B cell (primary cell): ENCODE measurements at regions not wholly inside any gene's neighbourhood (a gene's known extent, or its start where the extent isn't known, plus 50 kb on each side); places are given as distances from the start of the nearest gene placed in this dataset.

Experiments used
- ATAC-seq: fragments of 200-7000 bp; cut with Tn5 transposase; one replicate; pipeline ENCODE4 v1.10.0; 2021; ENCODE audit warnings: low read depth, mild to moderate bottlenecking, moderate number of reproducible peaks, moderate library complexity
- CTCF ChIA-PET: fragments of 350-600 bp; sonication (Branson Sonifier 250); formaldehyde crosslinking; loops from one replicate; lab custom pipeline; 2021; ENCODE audit warnings: antibody characterized with exemption, inconsistent platforms; lab: Charles Lee
- POLR2A ChIA-PET: fragments of 350-600 bp; sonication (Branson Sonifier 250); formaldehyde crosslinking; loops from one replicate; lab custom pipeline; 2021; ENCODE audit warnings: antibody characterized with exemption; lab: Charles Lee
- DNase-seq: peaks from one replicate; pipeline ENCODE4 v3.0.0; 2013
- H2AFZ ChIP-seq: 2 replicates; pipeline ENCODE4 v1.6.1; 2012; ENCODE audit warnings: mild to moderate bottlenecking, low read depth, low read length; ENCODE audit not compliant: insufficient read depth, poor library complexity, severe bottlenecking
- H3K27ac ChIP-seq, 2 donors: 1 replicate in 1 of 2; 2 replicates in 1 of 2; pipeline ENCODE4 v1.5.1; 2012 to 2013; ENCODE audit warnings: low read length in 2 of 2, mild to moderate bottlenecking in 2 of 2, moderate library complexity in 1 of 2
- H3K27me3 ChIP-seq, 4 experiments: fragments of 200-600 bp in 1 of 4; sonication (generic) in 1 of 4; replicated peaks in 1 of 4; 1 replicate in 2 of 4; 2 replicates in 2 of 4; pipeline versions ENCODE4 v1.6.1 to v1.7.0; 2013 to 2016; ENCODE audit warnings: low read length in 3 of 4, mild to moderate bottlenecking in 2 of 4, mixed read lengths in 1 of 4, moderate library complexity in 1 of 4; ENCODE audit not compliant: insufficient read depth in 4 of 4, control insufficient read depth in 3 of 4; ENCODE audit errors: control extremely low read depth in 1 of 4
- H3K36me3 ChIP-seq, 2 experiments: replicated peaks in 1 of 2; 1 replicate in 1 of 2; 2 replicates in 1 of 2; pipeline versions ENCODE4 v1.6.1 to v1.7.1; 2013; ENCODE audit warnings: low read length in 1 of 2; ENCODE audit not compliant: insufficient read depth in 2 of 2, control insufficient read depth in 1 of 2; ENCODE audit errors: control extremely low read depth in 1 of 2, extremely low read depth in 1 of 2
- H3K4me1 ChIP-seq, 2 donors: fragments of 200-600 bp in 1 of 2; sonication (generic) in 1 of 2; 1 replicate in 1 of 2; 2 replicates in 1 of 2; pipeline versions ENCODE4 v1.5.1 to v1.6.1; 2013 to 2017; ENCODE audit warnings: low read length in 2 of 2; ENCODE audit not compliant: control insufficient read depth in 2 of 2, insufficient read depth in 2 of 2
- H3K4me2 ChIP-seq: replicated peaks from 2 replicates; pipeline ENCODE3; 2012; ENCODE audit warnings: mild to moderate bottlenecking, low read depth, low read length; ENCODE audit not compliant: poor library complexity, severe bottlenecking
- H3K4me3 ChIP-seq, 5 experiments: fragments of 200-600 bp in 1 of 5; sonication (generic) in 1 of 5; 1 replicate in 3 of 5; 2 replicates in 2 of 5; pipeline versions ENCODE4 v1.5.1 to v1.7.0; 2011 to 2016; ENCODE audit warnings: low read length in 4 of 5, mild to moderate bottlenecking in 4 of 5, low read depth in 2 of 5, control low read depth in 1 of 5, moderate library complexity in 1 of 5; ENCODE audit not compliant: insufficient read depth in 1 of 5; ENCODE audit errors: control extremely low read depth in 1 of 5, extremely low read depth in 1 of 5
- H3K79me2 ChIP-seq: fragments of 200-600 bp; sonication (generic); one replicate; pipeline ENCODE4 v1.6.0; 2016; ENCODE audit warnings: low read length; ENCODE audit not compliant: control insufficient read depth, insufficient read depth
- H3K9ac ChIP-seq: fragments of 200-600 bp; sonication (generic); 2 replicates; pipeline ENCODE4 v1.6.1; 2017; ENCODE audit warnings: mild to moderate bottlenecking, low read length, moderate library complexity
- H3K9me3 ChIP-seq, 3 donors: one replicate each; pipeline versions ENCODE4 v1.6.1 to v1.7.1; 2013; ENCODE audit warnings: low read length in 2 of 3; ENCODE audit not compliant: control insufficient read depth in 2 of 3, insufficient read depth in 1 of 3; ENCODE audit errors: control extremely low read depth in 1 of 3
- H4K20me1 ChIP-seq: 2 replicates; pipeline ENCODE4 v1.6.0; 2012; ENCODE audit warnings: mild to moderate bottlenecking, low read length; ENCODE audit not compliant: insufficient read depth, control insufficient read depth, poor library complexity, severe bottlenecking
- H3K27ac Mint-ChIP-seq: one replicate; pipeline ENCODE4 v1.8.0; 2021; ENCODE audit warnings: mixed read lengths
- H3K27me3 Mint-ChIP-seq: one replicate; pipeline ENCODE4 v1.8.0; 2021; ENCODE audit warnings: mixed read lengths
- H3K4me1 Mint-ChIP-seq: one replicate; pipeline ENCODE4 v1.8.0; 2021; ENCODE audit warnings: mixed read lengths
- H3K4me3 Mint-ChIP-seq: one replicate; pipeline ENCODE4 v1.8.0; 2021; ENCODE audit warnings: mixed read lengths
- H3K9me3 Mint-ChIP-seq: one replicate; pipeline ENCODE4 v1.8.0; 2022; ENCODE audit warnings: mixed read lengths; ENCODE audit not compliant: insufficient read depth
- EZH2 ChIP-seq: IDR thresholded peaks from 2 replicates; pipeline ENCODE4 v1.6.1; 2012; ENCODE audit warnings: borderline replicate concordance, low read depth, mild to moderate bottlenecking, moderate library complexity, low read length; ENCODE audit not compliant: insufficient read depth, poor library complexity, severe bottlenecking
- WGBS: methylation state at CpG from one replicate; pipeline ENCODE4 v1.1.5; 2013; ENCODE audit warnings: missing lambda C conversion rate; ENCODE audit not compliant: insufficient coverage; 5-methylcytosine and 5-hydroxymethylcytosine counted together
- intact Hi-C: fragments of 100-400 bp; cut with micrococcal nuclease; formaldehyde crosslinking; loops from one replicate; pipeline ENCODE4 v1.10.0; 2022
- TF ChIP-seq, protein P1 (sequence below): fragments of 200-600 bp; IDR thresholded peaks from one replicate; pipeline ENCODE4 v1.8.0; 2022; ENCODE audit warnings: antibody characterized with exemption, mild to moderate bottlenecking

DNA sequence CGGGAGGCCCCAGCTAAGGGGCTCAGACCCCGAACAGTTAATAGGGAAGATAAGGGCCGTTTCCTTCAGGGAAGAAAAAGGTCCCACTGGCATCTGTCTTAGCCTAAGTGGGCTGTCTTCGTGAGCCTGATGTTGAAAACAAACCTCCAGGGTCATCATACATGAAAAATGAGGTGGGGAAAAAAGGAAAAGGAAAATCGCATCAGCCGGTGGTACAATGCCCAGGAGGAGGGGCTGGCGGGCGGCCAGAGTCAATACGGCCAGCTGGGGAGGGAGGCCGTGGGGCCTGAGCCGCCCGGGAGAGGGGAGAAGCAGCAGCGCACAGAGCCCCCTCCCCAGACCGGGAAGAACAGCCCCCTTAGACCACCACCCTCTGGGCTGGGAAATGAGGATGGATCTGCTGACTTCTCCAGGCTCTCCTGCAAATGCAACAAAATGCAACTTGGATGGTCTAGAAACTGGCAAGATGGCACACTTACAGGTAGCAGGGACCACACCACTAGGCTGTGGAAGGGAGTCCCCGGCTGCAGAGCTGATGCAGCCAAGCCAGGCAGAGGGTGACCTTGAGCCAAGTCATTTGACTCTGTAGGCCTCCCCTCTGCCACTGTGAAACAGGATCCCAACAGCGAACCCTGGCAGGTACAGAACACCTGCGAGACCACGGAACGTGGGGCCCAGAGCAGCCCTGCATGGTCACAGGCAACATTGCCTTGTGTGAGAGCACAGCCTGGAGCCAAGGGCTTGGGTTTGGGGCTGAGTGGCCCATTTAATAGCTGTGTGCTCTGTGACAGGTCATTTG lies 448.5 kb downstream of the SOX9 start:
- Histone ChIP-seq H3K4me3 (no peak overlapping the region), H3K36me3 (no peaks in the 10 kb centered on the region), H3K9ac (no peak overlapping the region), H3K4me1 (no peaks in the 10 kb centered on the region), H3K27me3 (peaks cover 0 to 2% (median 0%) of the 10 kb centered on the region in 4 experiments), H3K4me2 (no peak overlapping the region), H2AFZ (no peak overlapping the region), H4K20me1 (no peaks in the 10 kb centered on the region), H3K27ac (no peak overlapping the region), H3K79me2 (no peaks in the 10 kb centered on the region), H3K9me3 (peaks cover 0 to 3% (median 0%) of the 10 kb centered on the region in 3 donors)
- POLR2A ChIA-PET, result no interaction called here
- no peaks in the 10 kb centered on the region for H3K4me1 Mint-ChIP-seq
- intact Hi-C loops, result loop anchor here (10.0 kb wide), 1 partner anchor 685 kb away; no protein-coding TSS in a partner anchor
- peaks cover 13% of the 10 kb centered on the region for H3K27me3 Mint-ChIP-seq
- DNase-seq (no peak), ATAC-seq (no peak)
- no peak overlapping the region for H3K4me3 Mint-ChIP-seq
- H3K9me3 Mint-ChIP-seq, result no peaks in the 10 kb centered on the region
- WGBS, result 65% methylated on average over 16 of the region's 19 CpGs
- H3K27ac Mint-ChIP-seq, result no peak overlapping the region
- CTCF ChIA-PET, result interaction anchor here (1.0 kb wide), 1 partner anchor 10 kb away, joined by 6 read pairs; no protein-coding TSS in a partner anchor
- TF ChIP-seq, protein P1, sequence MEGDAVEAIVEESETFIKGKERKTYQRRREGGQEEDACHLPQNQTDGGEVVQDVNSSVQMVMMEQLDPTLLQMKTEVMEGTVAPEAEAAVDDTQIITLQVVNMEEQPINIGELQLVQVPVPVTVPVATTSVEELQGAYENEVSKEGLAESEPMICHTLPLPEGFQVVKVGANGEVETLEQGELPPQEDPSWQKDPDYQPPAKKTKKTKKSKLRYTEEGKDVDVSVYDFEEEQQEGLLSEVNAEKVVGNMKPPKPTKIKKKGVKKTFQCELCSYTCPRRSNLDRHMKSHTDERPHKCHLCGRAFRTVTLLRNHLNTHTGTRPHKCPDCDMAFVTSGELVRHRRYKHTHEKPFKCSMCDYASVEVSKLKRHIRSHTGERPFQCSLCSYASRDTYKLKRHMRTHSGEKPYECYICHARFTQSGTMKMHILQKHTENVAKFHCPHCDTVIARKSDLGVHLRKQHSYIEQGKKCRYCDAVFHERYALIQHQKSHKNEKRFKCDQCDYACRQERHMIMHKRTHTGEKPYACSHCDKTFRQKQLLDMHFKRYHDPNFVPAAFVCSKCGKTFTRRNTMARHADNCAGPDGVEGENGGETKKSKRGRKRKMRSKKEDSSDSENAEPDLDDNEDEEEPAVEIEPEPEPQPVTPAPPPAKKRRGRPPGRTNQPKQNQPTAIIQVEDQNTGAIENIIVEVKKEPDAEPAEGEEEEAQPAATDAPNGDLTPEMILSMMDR, result no peak

DNA sequence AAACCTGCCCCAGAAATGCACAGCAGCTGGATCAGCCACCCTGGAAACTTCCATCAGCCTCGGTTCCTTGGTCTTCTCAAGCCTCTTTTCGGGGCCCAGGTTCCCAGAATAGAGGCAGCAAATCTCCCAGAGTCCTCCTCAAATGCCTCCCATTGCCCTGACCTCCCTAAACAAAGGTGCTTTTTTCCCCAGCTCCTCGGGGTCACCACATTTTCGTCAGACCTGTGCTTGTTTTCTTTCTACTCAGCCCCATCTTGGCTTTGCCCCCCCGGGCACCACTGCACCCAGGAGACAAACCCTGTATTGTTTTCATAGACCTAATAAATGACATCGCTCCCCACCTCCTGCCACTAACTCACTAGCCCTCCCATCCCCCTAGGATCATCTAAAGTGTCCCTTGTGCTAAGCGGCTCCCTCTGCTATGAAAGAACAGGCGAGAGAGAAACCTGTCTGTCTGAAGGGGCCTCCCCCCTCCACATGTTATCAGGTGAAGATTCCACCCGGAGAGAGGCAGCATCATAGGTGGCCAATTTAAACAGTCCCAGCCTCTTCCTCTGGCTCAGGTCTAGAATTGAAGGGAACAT lies 451.1 kb downstream of the SOX9 start:
- DNase-seq, result no peak
- Histone ChIP-seq H3K4me1 (no peaks in the 10 kb centered on the region), H3K27me3 (peaks cover 0 to 2% (median 0%) of the 10 kb centered on the region in 4 experiments), H3K79me2 (no peaks in the 10 kb centered on the region), H3K9ac (no peak overlapping the region), H3K9me3 (peaks cover 0 to 3% (median 0%) of the 10 kb centered on the region in 3 donors), H3K36me3 (no peaks in the 10 kb centered on the region), H3K4me3 (no peak overlapping the region), H3K4me2 (no peak overlapping the region), H4K20me1 (no peaks in the 10 kb centered on the region), H2AFZ (no peak overlapping the region), H3K27ac (no peak overlapping the region)
- Mint-ChIP-seq H3K27ac (no peak overlapping the region), H3K4me3 (no peak overlapping the region), H3K27me3 (peaks cover 16% of the 10 kb centered on the region), H3K4me1 (no peaks in the 10 kb centered on the region), H3K9me3 (no peaks in the 10 kb centered on the region)
- intact Hi-C loops, result no loop called here
- CTCF ChIA-PET, result no interaction called here
- 82% methylated on average over 8 of the region's 9 CpGs for WGBS
- POLR2A ChIA-PET, result no interaction called here
- ATAC-seq, result no peak
- TF ChIP-seq EZH2, result no peak
- TF ChIP-seq, protein P1, result no peak
